ENCODE measurements at regions not wholly inside any gene's neighbourhood (a gene's known extent, or its start where the extent isn't known, plus 50 kb on each side); places are given as distances from the start of the nearest gene placed in this dataset.

- intact Hi-C loops (cut with micrococcal nuclease): no loop called here
- no peaks in the 10 kb centered on the region for H3K9me3 ChIP-seq (ENCODE audit: control insufficient read depth in 2 of 3, low read length in 3 of 3)
- no peak overlapping the region for H3K27ac ChIP-seq (ENCODE audit: low read depth, low read length)
- POLR2A ChIA-PET: no interaction called here
- H3K4me1 ChIP-seq (ENCODE audit: control insufficient read depth in 2 of 2, insufficient read depth in 2 of 2, low read length in 2 of 2): no peaks in the 10 kb centered on the region
- Mint-ChIP-seq H3K4me3 (no peak overlapping the region), H3K36me3 (no peaks in the 10 kb centered on the region), H3K4me1 (no peaks in the 10 kb centered on the region), H3K27ac (no peak overlapping the region), H3K9me3 (peaks cover 0 to 15% (median 4%) of the 10 kb centered on the region in 11 donors), H3K27me3 (no peaks in the 10 kb centered on the region)
- DNase-seq (no peak), ATAC-seq (no peak)
- no peaks in the 10 kb centered on the region for H3K36me3 ChIP-seq (ENCODE audit: control insufficient read depth in 2 of 3, insufficient read depth in 3 of 3, low read length in 3 of 3)
- no peak overlapping the region for H3K4me3 ChIP-seq (ENCODE audit: low read length)
- no peaks in the 10 kb centered on the region for H3K27me3 ChIP-seq (ENCODE audit: control insufficient read depth in 2 of 2, insufficient read depth in 2 of 2, low read length in 2 of 2)
- CTCF ChIA-PET: no interaction called here
These were observed 562.8 kb upstream of the AADAT start for GRCh38 chr4:170652571-170652970.

GRCh38 chr4:170651786-170652185 lies 562.0 kb upstream of the AADAT start:
- CTCF ChIA-PET: no interaction called here
- Histone ChIP-seq H3K4me1 (ENCODE audit: control insufficient read depth in 2 of 2, insufficient read depth in 2 of 2, low read length in 2 of 2) (no peaks in the 10 kb centered on the region), H3K4me3 (ENCODE audit: low read length) (no peak overlapping the region), H3K36me3 (ENCODE audit: control insufficient read depth in 2 of 3, insufficient read depth in 3 of 3, low read length in 3 of 3) (no peaks in the 10 kb centered on the region), H3K27ac (ENCODE audit: low read depth, low read length) (no peak overlapping the region), H3K27me3 (ENCODE audit: control insufficient read depth in 2 of 2, insufficient read depth in 2 of 2, low read length in 2 of 2) (no peaks in the 10 kb centered on the region), H3K9me3 (ENCODE audit: control insufficient read depth in 2 of 3, low read length in 3 of 3) (no peaks in the 10 kb centered on the region)
- no peaks in the 10 kb centered on the region for H3K27me3 Mint-ChIP-seq
- ATAC-seq (no peak), DNase-seq (no peak)
- H3K4me1 Mint-ChIP-seq: no peaks in the 10 kb centered on the region
- no peak overlapping the region for H3K4me3 Mint-ChIP-seq
- peaks cover 0 to 15% (median 4%) of the 10 kb centered on the region in 11 donors for H3K9me3 Mint-ChIP-seq
- POLR2A ChIA-PET: no interaction called here
- no peak overlapping the region for H3K27ac Mint-ChIP-seq
- no peaks in the 10 kb centered on the region for H3K36me3 Mint-ChIP-seq
- intact Hi-C loops (cut with micrococcal nuclease): no loop called here

- Mint-ChIP-seq H3K27ac (no peak overlapping the region), H3K9me3 (peaks cover 8 to 34% (median 15%) of the 10 kb centered on the region in 11 donors), H3K36me3 (no peaks in the 10 kb centered on the region), H3K4me1 (no peaks in the 10 kb centered on the region), H3K27me3 (no peaks in the 10 kb centered on the region), H3K4me3 (no peak overlapping the region)
- ChIA-PET CTCF (no interaction called here), POLR2A (no interaction called here)
- intact Hi-C loops (cut with micrococcal nuclease): no loop called here
- DNase-seq: no peak
- Histone ChIP-seq H3K4me1 (ENCODE audit: control insufficient read depth in 2 of 2, insufficient read depth in 2 of 2, low read length in 2 of 2) (no peaks in the 10 kb centered on the region), H3K27ac (ENCODE audit: low read depth, low read length) (no peak overlapping the region), H3K36me3 (ENCODE audit: control insufficient read depth in 2 of 3, insufficient read depth in 3 of 3, low read length in 3 of 3) (no peaks in the 10 kb centered on the region), H3K9me3 (ENCODE audit: control insufficient read depth in 2 of 3, low read length in 3 of 3) (no peaks in the 10 kb centered on the region), H3K4me3 (ENCODE audit: low read length) (no peak overlapping the region), H3K27me3 (ENCODE audit: control insufficient read depth in 2 of 2, insufficient read depth in 2 of 2, low read length in 2 of 2) (no peaks in the 10 kb centered on the region)
- no peak for ATAC-seq
These were observed 537.7 kb upstream of the AADAT start for GRCh38 chr4:170627418-170627817.

GRCh38 chr4:170623899-170624298 lies 534.1 kb upstream of the AADAT start:
- ChIA-PET CTCF (no interaction called here), POLR2A (no interaction called here)
- Histone ChIP-seq H3K27me3 (ENCODE audit: control insufficient read depth in 2 of 2, insufficient read depth in 2 of 2, low read length in 2 of 2) (no peaks in the 10 kb centered on the region), H3K36me3 (ENCODE audit: control insufficient read depth in 2 of 3, insufficient read depth in 3 of 3, low read length in 3 of 3) (no peaks in the 10 kb centered on the region), H3K4me3 (ENCODE audit: low read length) (no peak overlapping the region), H3K4me1 (ENCODE audit: control insufficient read depth in 2 of 2, insufficient read depth in 2 of 2, low read length in 2 of 2) (no peaks in the 10 kb centered on the region), H3K9me3 (ENCODE audit: control insufficient read depth in 2 of 3, low read length in 3 of 3) (no peaks in the 10 kb centered on the region), H3K27ac (ENCODE audit: low read depth, low read length) (no peak overlapping the region)
- no peaks in the 10 kb centered on the region for H3K36me3 Mint-ChIP-seq
- intact Hi-C loops (cut with micrococcal nuclease): no loop called here
- H3K4me3 Mint-ChIP-seq: no peak overlapping the region
- no peak for DNase-seq
- no peaks in the 10 kb centered on the region for H3K4me1 Mint-ChIP-seq
- no peak overlapping the region for H3K27ac Mint-ChIP-seq
- peaks cover 0 to 16% (median 1%) of the 10 kb centered on the region in 11 donors for H3K9me3 Mint-ChIP-seq
- no peak for ATAC-seq
- H3K27me3 Mint-ChIP-seq: no peaks in the 10 kb centered on the region

- H3K36me3 Mint-ChIP-seq: peaks cover 0 to 6% (median 0%) of the 10 kb centered on the region in 5 donors
- no peaks in the 10 kb centered on the region for H3K36me3 ChIP-seq (ENCODE audit: control insufficient read depth in 2 of 3, insufficient read depth in 3 of 3, low read length in 3 of 3)
- no peak overlapping the region for H3K27ac ChIP-seq (ENCODE audit: low read depth, low read length)
- no peaks in the 10 kb centered on the region for H3K4me1 Mint-ChIP-seq
- no peak overlapping the region for H3K4me3 Mint-ChIP-seq
- intact Hi-C loops (cut with micrococcal nuclease): no loop called here
- H3K4me1 ChIP-seq (ENCODE audit: control insufficient read depth in 2 of 2, insufficient read depth in 2 of 2, low read length in 2 of 2): no peaks in the 10 kb centered on the region
- CTCF ChIA-PET: no interaction called here
- H3K4me3 ChIP-seq (ENCODE audit: low read length): no peak overlapping the region
- POLR2A ChIA-PET: no interaction called here
- ATAC-seq (no peak), DNase-seq (no peak)
- H3K9me3 Mint-ChIP-seq: peaks cover 2 to 21% (median 9%) of the 10 kb centered on the region in 11 donors
- H3K9me3 ChIP-seq (ENCODE audit: control insufficient read depth in 2 of 3, low read length in 3 of 3): no peaks in the 10 kb centered on the region
- no peak overlapping the region for H3K27ac Mint-ChIP-seq
- H3K27me3 Mint-ChIP-seq: no peaks in the 10 kb centered on the region
- H3K27me3 ChIP-seq (ENCODE audit: control insufficient read depth in 2 of 2, insufficient read depth in 2 of 2, low read length in 2 of 2): no peaks in the 10 kb centered on the region
These were observed 520.7 kb upstream of the AADAT start for GRCh38 chr4:170610434-170610833.

- no peaks in the 10 kb centered on the region for H3K36me3 Mint-ChIP-seq
- ATAC-seq: no peak
- H3K4me3 Mint-ChIP-seq: no peak overlapping the region
- no peaks in the 10 kb centered on the region for H3K4me1 ChIP-seq (ENCODE audit: control insufficient read depth in 2 of 2, insufficient read depth in 2 of 2, low read length in 2 of 2)
- no peak overlapping the region for H3K27ac ChIP-seq (ENCODE audit: low read depth, low read length)
- H3K4me3 ChIP-seq (ENCODE audit: low read length): no peak overlapping the region
- intact Hi-C loops (cut with micrococcal nuclease): no loop called here
- H3K4me1 Mint-ChIP-seq: no peaks in the 10 kb centered on the region
- H3K27ac Mint-ChIP-seq: no peak overlapping the region
- H3K27me3 Mint-ChIP-seq: no peaks in the 10 kb centered on the region
- H3K9me3 ChIP-seq (ENCODE audit: control insufficient read depth in 2 of 3, low read length in 3 of 3): no peaks in the 10 kb centered on the region
- no peaks in the 10 kb centered on the region for H3K27me3 ChIP-seq (ENCODE audit: control insufficient read depth in 2 of 2, insufficient read depth in 2 of 2, low read length in 2 of 2)
- H3K9me3 Mint-ChIP-seq: peaks cover 0 to 21% (median under 1%) of the 10 kb centered on the region in 11 donors
- no peaks in the 10 kb centered on the region for H3K36me3 ChIP-seq (ENCODE audit: control insufficient read depth in 2 of 3, insufficient read depth in 3 of 3, low read length in 3 of 3)
- POLR2A ChIA-PET: no interaction called here
- no peak for DNase-seq
- CTCF ChIA-PET: no interaction called here
These were observed 510.1 kb upstream of the AADAT start for GRCh38 chr4:170599894-170600293.

- H3K9me3 ChIP-seq (ENCODE audit: control insufficient read depth in 2 of 3, low read length in 3 of 3): no peaks in the 10 kb centered on the region
- H3K27ac Mint-ChIP-seq: no peak overlapping the region
- H3K27me3 ChIP-seq (ENCODE audit: control insufficient read depth in 2 of 2, insufficient read depth in 2 of 2, low read length in 2 of 2): no peaks in the 10 kb centered on the region
- CTCF ChIA-PET: no interaction called here
- H3K27ac ChIP-seq (ENCODE audit: low read depth, low read length): no peak overlapping the region
- H3K4me1 Mint-ChIP-seq: no peaks in the 10 kb centered on the region
- H3K4me1 ChIP-seq (ENCODE audit: control insufficient read depth in 2 of 2, insufficient read depth in 2 of 2, low read length in 2 of 2): no peaks in the 10 kb centered on the region
- no peaks in the 10 kb centered on the region for H3K36me3 Mint-ChIP-seq
- ATAC-seq: no peak
- H3K4me3 Mint-ChIP-seq: no peak overlapping the region
- peaks cover 0 to 32% (median 3%) of the 10 kb centered on the region in 11 donors for H3K9me3 Mint-ChIP-seq
- POLR2A ChIA-PET: no interaction called here
- intact Hi-C loops (cut with micrococcal nuclease): no loop called here
- DNase-seq: no peak
- no peak overlapping the region for H3K4me3 ChIP-seq (ENCODE audit: low read length)
- H3K27me3 Mint-ChIP-seq: no peaks in the 10 kb centered on the region
- no peaks in the 10 kb centered on the region for H3K36me3 ChIP-seq (ENCODE audit: control insufficient read depth in 2 of 3, insufficient read depth in 3 of 3, low read length in 3 of 3)
These were observed 501.3 kb upstream of the AADAT start for GRCh38 chr4:170591076-170591475.
